Putamen (tissue), 1 donor: ENCODE measurements at regions not wholly inside any gene's neighbourhood (a gene's known extent, or its start where the extent isn't known, plus 50 kb on each side); places are given as distances from the start of the nearest gene placed in this dataset.

ENCODE experiments used
- DNase-seq: peaks from one replicate; pipeline ENCODE4 v3.0.0-alpha.2; 2016; ENCODE audit warnings: low spot score

DNA sequence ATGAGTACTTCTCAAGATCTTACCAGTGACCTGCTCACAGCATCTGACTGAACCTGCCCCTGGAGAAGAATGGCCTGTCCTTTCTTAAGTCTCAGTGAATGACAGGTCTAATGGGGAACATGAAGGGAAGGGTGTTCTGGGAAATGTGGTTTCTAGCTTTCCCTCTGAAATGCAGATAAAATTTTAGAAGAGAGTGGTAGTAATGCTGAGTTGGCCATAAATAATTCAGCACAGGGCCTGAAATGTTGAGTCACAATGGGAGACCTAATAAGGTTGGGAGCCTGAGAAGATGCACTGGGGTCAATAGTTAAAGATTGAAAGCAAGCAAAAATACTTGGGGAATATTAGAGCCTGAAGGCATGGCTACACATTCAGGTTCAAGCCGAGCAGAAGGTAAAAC is 214.9 kb upstream of the ARHGAP24 start:
- no peak for DNase-seq

- no peak for DNase-seq
These were observed 209.7 kb upstream of the ARHGAP24 start for GRCh38 chr4:85265234-85265633.

DNA sequence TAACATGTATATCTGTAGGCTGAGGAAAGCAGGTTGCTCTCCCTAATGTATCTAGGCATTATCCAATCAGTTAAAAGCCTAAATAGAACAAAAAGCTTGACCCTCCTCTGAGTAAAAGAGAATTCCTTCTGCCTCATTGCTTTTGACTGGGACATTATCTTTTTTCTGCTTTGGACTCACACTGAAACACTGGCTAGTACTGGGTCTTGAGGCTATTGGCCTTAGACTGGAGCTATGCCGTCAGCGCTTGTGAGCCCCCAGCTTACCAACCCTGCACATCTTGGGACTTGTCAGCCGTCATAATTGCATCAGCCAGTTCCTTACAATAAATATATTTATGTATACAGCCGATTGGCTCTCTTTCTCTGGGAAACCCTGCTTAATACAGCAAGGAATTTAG is 206.8 kb upstream of the ARHGAP24 start:
- no peak for DNase-seq

- no peak for DNase-seq
These were observed 206.0 kb upstream of the ARHGAP24 start for GRCh38 chr4:85268961-85269360.

- no peak for DNase-seq
These were observed 200.0 kb upstream of the ARHGAP24 start for GRCh38 chr4:85274955-85275354.

DNA sequence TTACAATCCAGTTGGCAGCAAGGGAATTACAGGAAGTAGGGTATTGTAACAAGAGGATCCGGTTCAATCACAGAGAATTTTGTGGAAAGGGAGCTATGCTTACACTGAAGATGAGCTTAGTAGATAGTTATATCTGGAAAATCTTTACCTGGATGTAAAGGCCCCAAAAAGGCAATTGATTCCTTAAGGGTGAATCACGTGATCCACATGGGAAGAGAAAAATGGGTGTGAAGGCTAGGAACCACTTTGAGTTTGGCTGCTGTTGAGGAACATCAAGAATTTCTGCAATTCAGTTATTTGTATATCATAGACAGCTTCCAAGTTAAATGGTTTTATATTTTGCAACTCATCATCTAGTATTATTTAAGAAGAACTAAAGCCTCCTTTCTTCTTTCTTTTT is 194.0 kb upstream of the ARHGAP24 start:
- DNase-seq, result no peak

- no peak for DNase-seq
These were observed 183.7 kb upstream of the ARHGAP24 start for GRCh38 chr4:85291226-85291625.

GRCh38 chr4:85298037-85298436 is 176.9 kb upstream of the ARHGAP24 start:
- no peak for DNase-seq

DNA sequence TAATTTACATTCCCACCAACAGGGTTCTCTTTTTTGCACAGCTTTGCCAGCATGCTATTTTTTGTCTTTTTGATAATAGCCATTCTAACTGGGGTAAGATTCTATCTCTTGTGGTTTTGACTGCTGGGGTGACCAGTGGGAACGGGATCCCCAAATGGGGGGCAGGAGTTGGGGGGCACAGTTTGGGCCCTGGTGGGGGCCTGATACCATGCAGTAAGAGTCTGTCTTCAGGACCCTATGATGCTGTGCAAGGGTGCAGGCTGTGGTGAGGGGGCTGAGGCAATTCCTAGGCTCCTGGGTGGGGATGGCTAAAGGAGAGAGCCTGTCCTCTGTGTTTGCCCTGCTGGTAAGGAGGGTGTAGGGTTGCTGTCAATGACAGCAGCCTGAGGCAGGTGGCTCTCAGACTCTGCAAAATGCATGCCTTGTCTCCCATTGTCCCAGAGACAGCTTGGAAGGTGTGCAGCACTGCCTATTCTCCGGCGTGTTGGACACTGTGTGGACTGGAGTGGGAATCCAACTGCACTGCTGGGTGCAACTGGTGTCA is 172.7 kb upstream of the ARHGAP24 start:
- DNase-seq, result no peak

DNA sequence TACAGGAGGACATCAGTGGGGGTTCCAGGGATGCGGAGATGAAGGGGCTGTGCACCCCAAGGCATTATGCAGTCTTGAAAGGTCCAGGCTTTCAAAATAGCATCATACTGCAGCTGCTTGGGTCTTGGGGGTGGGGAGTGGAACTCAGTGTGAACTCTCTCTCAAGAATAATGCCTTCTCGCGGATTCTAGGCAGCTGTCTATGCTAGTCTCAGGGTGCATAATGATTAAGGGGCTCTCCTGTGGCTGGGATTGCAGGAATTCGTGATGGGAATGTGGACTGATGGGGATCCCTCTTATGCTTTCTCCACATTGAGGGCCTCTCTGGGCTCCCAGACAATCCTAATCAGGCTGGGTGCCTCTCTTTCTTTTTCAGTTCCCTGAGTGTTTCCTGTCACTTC is 172.2 kb upstream of the ARHGAP24 start:
- DNase-seq, result peak; percentile 2

DNA sequence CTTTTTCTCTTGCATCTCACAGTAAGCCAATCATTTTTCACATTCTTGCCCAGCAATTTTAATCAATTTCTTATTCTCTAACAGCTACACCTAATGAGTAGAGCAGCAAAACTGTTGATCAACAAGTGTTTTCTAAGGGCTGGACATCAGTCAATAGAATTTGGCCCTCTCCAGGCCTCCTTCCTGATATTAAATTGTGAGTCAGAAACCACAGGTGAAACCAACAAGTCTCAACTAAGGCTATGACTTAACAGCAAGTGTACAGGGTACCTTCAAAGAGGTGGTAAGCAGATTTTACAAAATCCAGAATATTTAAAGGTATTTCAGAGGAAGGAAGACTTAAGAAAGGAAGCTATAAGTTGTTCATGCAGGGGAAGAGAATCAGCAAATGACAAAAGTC is 156.5 kb upstream of the ARHGAP24 start:
- no peak for DNase-seq

GRCh38 chr4:85358831-85359230 is 116.1 kb upstream of the ARHGAP24 start:
- DNase-seq, result no peak

GRCh38 chr4:85362550-85362949 is 112.4 kb upstream of the ARHGAP24 start:
- DNase-seq, result no peak

GRCh38 chr4:85367815-85368214 is 107.1 kb upstream of the ARHGAP24 start:
- DNase-seq, result no peak

DNA sequence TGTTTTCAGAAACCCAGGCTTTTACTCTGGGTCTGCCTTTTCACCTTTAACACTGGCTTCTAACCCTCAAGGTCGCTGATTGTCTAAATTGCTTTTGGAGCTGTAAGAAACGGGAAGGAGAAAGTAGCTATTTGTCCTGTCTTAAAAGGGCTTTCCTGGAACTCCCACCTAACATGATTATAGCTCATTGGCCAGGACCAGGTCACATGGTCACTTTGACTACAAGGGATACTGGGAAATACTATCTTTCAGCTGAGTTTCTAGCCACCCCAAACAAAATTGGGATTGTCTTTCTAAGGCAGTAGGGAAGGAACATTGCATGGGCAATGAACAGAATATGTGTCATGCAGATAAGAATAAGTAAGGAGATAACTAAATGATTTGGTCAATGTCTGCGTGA is 106.7 kb upstream of the ARHGAP24 start:
- DNase-seq, result no peak

DNA sequence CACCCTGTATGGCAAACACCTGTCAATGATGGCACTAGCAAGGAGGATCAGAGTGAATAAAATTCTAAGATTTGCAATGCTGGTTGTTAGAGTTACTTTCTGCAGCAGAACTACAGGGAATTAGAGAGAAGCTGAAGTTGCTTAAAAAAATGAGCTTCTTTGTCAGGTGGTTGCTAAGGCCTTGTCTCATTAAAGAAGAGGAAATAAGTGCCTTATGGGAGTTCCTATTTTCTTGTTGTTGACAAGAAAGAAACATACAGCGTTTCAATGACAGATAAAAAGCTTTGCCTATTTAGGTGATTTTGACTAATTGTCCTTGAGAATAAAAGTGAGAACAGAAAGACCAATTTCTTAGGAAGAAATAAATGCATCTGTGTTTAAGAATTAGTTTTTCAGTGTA is 106.0 kb upstream of the ARHGAP24 start:
- DNase-seq, result no peak

DNA sequence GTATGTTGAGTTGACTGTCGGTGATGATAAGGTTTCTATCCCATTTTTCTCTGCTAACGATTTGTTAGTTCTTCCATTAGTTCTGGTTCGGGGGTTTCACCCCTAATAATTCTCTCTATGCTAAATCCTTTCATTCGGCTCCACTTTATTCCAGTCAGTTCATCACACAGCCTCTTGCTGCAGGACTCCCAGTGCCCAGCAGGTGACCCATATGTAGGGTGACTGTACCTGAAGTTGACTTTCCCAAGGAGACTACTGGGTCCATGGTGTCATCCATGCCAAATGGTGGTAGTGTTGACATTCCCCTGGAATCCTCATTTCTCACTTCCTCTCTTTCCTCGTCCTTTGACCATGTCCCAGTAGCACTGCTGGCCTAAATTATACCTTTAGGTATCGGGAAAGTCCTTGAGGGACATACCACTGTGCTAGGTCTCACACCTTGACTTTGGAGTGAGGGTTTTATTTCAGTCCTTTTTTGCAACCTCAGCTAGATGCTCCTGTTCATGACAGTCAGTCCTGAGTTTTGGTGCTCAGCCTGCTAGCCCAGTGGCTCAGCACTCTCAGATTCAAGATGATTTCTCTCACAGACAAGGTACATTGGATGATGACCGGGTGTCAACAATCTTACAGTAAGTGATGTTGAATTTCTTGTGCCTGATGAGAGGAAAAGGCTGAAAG is 105.1 kb upstream of the ARHGAP24 start:
- no peak for DNase-seq

DNA sequence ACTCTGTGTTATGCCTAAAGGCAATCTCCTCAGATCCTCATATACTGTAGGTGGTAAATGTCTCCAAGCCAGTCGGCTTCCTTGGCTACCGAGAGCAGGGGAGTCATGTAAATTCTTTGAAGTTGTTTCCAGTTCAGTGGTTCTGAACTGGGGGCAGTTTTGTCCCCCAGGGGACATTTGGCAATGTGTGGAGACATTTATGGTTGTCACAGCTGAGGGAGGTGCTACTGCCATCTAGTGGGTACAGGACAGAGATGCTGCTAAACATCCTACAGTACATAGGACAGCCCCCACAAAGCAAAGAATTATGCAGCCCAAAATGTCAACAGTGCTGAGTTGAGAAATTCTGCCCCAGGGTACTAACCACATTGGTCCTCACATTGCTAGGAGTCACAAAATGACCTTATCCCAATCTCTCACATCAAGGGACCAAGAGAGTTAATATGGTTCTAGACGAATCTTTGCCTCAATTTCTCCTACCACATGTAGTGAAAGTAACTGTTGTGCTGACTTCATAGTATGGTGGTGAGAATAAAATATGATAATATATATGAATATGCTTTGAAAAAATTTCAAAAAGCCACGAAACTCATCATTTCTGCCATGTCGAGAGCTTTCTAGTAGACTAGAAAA is 104.4 kb upstream of the ARHGAP24 start:
- peak; percentile 23 for DNase-seq

GRCh38 chr4:85372966-85373365 is 102.0 kb upstream of the ARHGAP24 start:
- DNase-seq, result no peak

DNA sequence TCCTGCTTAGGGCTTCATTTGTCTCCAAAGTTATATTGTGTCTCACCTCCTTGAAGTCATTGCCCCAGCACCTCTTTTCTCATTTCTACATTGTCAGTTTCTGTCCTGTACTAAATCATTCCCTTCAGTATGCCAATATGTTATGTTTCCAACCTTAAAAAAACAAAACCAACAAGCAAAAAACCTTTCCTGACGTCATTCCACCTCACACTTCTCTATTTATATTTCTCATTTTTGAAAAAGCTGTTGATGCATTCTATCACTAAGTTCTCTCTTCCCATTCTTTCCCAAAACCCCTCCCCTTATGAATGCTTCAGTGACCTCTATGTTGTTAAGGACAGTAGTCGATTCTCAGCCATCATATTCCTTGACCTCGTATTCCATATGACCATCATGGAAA is 98.7 kb upstream of the ARHGAP24 start:
- no peak for DNase-seq

GRCh38 chr4:85381968-85382367 is 93.0 kb upstream of the ARHGAP24 start:
- DNase-seq, result no peak

- DNase-seq, result no peak
These were observed 83.9 kb upstream of the ARHGAP24 start for GRCh38 chr4:85391071-85391470.

- DNase-seq, result no peak
These were observed 83.2 kb upstream of the ARHGAP24 start for GRCh38 chr4:85391589-85392410.
